OCI-M1 (cell line): ENCODE measurements at regions not wholly inside any gene's neighbourhood (a gene's known extent, or its start where the extent isn't known, plus 50 kb on each side); places are given as distances from the start of the nearest gene placed in this dataset.
A peak's percentile ranks its signal among the peaks of the same experiment; 100 is the strongest.
"Not testable (repeated sequence)": the region's sequence is repeated elsewhere in the genome, so short reads cannot be mapped to it uniquely, and the experiment has no call there.

ENCODE experiments used
- DNase-seq: peaks from one replicate; lab custom pipeline; 2025; lab: John Stamatoyannopoulos, UW

DNA sequence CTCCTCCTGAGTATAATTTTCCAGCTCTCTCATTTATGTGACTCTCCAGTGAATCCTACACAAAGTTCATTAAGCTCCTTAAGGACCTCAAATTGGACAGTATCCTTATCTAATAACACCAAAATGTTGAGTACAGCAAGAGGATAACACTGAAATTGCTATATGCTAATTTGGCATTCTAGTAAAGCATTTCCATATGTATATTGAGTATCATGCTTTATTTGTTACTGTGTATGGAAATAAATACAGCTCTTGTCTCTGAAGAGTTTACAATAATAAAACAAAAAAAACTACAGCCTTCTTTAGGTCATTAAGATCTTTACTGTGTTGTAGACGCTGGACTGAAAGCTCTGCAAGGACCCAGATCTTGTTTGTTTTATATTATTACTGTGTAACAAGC is 1341.3 kb downstream of the ROBO1 start:
- no peak for DNase-seq

DNA sequence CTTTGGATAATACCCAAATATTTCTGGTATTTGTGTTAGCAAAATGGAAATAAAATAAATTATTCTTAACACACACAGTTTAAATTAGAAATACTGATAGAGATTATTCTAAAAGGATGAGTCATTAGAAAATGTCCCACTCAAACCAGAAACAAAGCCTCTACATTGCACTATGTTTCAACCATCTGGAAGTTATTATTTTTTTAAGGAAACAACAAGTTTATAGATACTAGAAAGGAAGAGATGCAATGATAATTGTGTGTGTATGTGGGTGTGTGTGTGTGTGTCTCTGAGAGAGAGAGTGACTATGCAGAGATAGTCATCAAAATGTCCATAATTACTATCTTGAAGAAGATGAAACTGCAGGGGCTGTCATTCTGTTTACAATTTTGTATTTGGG is 1340.5 kb downstream of the ROBO1 start:
- DNase-seq, result no peak

DNA sequence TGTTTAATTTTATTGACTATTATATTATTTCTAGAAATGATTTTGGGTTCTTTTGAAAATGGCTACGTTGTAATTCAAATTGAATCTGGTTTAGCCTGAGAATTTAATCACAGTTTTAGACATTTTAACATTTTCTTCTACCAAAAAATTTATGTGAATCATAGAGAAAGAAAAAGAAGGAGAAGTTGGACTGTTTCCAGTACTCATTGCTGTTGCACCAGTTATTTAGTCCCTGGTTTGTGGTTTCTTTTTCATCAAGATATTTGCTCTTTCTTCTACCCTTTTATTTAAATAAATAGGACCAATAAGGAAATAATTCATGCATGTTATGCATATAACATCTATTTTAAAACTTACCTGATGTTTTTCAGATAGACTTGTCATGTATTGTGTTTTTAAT is 1337.1 kb downstream of the ROBO1 start:
- DNase-seq, result no peak

- no peak for DNase-seq
Observed at GRCh38 chr3:78434801-78435200, 1333.0 kb downstream of the ROBO1 start.

DNA sequence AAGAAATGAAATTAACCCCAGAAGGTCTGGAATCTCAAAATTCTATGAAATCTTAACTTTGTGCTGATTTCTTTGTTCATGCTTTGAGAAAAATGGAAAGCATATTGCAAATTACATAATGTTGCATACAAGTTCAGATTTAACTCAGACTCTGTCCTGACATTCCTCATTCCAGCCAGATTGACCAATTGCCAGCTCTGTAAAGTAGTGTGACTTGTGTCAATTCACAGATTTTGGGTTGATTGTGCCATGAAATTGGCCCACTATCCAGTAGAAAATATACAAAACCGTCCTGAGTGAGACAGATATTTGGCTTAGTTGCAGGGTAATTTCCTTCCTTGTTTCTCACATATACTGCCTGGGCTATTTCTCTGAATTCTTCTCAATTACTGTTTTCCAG is 1312.6 kb downstream of the ROBO1 start:
- no peak for DNase-seq

- no peak for DNase-seq
Observed at GRCh38 chr3:78455712-78456433, 1311.9 kb downstream of the ROBO1 start.

DNA sequence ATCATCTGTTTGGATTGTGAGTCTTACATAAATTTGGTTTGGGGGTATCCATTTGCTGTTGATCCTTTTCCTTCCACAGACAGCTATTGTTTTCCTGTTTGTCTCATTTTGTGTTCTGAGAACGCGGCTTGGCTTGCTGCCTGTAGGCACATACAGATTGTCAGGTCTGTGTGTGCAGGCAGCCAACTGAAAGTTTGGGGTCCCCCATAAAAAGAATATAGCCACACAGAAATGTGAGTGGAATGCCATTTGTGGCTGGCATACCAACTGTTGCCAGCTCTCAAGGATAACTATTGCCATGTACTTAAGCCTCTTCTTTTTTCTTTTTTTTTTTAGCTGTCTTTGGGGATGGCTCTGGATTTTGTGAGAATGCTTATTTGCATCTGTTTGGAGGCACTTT is 1308.0 kb downstream of the ROBO1 start:
- no peak for DNase-seq

- no peak for DNase-seq
Observed at GRCh38 chr3:78462021-78462420, 1305.8 kb downstream of the ROBO1 start.

- no peak for DNase-seq
Observed at GRCh38 chr3:78476076-78476475, 1291.7 kb downstream of the ROBO1 start.

DNA sequence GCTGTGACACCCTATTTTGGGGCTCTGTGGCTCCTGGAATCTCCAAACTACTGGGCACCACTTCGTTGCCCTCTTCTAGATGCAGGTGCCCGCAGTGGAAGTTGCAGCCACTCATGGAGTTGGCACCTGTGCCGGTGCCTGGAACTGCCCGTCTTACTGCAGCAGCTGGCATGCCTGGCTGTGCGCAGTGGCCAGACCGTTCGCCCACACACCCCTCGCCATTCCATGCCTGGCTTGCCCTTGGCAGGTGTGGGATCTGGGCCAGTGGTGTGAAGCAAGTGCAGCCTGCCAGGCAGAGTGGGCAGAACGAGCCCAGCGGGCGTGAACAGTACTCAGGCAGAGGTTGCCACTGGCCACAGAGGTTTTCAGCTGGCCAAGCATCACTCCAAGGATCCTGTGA is 1286.7 kb downstream of the ROBO1 start:
- no peak for DNase-seq

GRCh38 chr3:78483090-78483489 is 1284.7 kb downstream of the ROBO1 start:
- DNase-seq, result no peak

DNA sequence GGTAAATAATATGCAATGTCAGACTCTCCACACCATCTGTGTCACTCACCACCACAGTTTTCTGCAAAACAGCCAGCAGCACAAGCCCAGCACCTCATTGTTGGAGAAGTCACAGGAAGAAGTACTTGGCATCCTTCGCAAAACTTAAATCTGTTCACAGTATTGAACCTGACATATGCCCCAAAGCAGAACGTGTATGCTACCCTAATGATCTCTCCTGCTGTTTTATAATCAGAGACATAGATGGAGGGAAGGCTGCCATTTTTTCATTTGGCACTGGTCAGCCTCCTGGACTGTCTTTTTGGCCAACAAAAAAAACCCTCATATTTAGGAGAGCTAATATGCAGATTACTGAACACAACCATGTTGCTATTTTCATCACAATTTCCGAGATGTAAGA is 1272.9 kb downstream of the ROBO1 start:
- DNase-seq, result no peak

DNA sequence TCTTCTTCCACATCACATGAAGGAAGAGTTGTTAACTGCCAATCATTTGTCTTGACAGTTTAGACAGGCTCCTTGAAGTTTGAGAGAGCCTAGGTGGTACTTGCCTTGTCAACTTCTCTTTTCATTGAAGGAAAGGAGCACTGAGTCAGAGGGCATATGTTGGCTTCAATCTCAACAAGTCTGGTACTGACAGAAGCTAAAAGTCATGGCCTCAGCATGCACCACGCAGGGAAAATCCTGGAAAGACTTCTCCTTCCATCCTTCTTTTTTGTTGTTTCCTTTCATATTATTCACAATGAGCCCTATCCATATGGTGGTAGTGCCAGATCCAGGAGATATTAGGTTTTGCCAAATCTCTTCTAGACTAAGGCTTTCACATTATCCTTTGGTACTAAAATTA is 1272.5 kb downstream of the ROBO1 start:
- no peak for DNase-seq

GRCh38 chr3:78496501-78496900 is 1271.3 kb downstream of the ROBO1 start:
- no peak for DNase-seq

DNA sequence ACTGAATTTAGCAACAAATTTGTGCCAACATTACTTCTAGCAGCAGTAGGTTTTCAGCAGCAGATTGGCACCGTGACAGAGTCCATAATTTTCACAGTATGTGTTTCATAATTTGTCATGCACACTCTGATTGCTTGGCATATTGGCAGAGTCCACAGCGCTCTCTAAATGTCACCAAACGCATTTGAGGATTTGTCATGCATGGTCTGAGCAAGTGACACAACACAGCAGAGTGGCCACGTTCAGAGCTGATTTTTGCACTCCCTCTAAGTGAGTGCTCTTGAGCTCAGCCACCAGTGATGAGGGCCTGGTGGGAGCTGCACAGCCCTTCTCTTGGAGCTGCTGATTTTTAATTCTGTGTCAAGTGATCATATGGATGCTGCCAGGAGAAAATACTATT is 1270.8 kb downstream of the ROBO1 start:
- no peak for DNase-seq

DNA sequence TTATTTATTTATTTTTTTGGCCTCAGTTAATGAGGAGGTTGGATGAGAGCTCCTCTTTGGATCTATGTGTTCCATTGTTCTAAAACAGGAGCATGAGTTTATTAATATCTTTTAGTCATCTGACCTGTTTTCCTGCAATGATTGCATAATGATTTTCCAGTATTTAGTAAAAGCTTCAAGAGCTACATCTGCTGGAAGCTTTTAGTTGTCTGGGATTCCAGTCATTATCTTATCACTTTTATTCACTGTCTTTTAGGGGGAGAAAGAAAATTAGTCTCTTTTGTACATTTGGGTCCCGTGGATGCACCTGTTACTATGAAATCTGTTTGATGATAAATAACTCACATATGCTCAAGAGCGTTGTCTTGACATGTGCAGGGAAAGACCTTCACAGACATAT is 1270.0 kb downstream of the ROBO1 start:
- DNase-seq, result no peak

DNA sequence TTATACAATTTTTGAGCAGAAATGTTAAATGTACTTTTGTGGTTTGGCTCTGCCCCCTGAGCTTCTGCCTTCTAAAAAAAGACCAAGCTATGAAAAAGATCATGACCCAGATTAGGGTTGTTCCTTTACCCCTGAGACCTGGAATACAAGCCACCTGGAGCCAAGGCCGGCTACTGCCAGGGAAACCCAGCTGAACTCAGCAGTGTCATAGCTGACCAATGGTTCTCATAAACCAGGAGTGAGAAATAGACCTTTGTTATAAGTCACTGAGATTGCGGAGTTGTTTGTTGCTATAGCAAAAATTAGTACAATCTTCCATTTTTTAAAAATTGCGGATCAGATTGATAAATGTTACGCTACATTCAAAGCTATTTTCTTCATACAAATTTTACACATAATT is 1261.7 kb downstream of the ROBO1 start:
- DNase-seq, result no peak

- peak; percentile 1 for DNase-seq
Observed at GRCh38 chr3:78506581-78507195, 1261.1 kb downstream of the ROBO1 start.

DNA sequence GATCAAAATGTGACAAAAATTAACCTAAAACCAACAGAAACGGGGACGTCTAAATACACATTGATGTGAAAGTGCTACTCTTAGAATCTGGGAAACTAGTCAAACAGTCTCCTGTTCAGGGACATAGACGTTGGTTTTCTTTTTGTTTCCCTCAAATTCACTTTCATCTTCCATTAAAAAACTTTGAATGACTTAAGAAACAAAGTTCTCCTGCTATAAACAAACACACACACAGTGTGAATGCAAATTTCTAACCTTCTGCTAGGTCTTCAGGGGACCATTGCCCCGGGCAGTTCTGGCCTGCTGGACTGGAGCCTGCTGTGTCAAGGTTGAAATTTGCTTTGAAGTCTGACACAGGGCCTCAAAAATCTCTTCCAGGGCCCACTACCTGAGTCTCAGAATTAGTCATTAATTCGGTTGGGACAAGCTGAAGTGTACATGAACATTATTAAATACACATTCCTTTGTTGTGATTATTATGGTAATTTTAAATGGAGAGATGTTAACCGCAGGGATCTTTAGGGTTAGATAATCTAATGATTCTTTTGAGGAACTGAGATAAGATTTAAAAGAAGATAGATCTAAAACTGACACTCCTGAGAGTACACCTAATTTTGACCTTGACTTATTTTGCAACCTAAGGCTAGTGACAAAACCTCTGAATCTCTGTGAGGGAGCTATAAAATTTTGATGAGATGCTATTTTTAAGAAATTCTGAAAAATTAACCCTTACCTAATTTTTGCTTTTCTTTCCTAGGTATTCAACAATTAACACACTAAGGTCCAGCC is 1260.4 kb downstream of the ROBO1 start:
- no peak for DNase-seq

- no peak for DNase-seq
Observed at GRCh38 chr3:78511840-78512239, 1256.0 kb downstream of the ROBO1 start.

GRCh38 chr3:78512786-78513185 is 1255.0 kb downstream of the ROBO1 start:
- not testable (repeated sequence) for DNase-seq

- no peak for DNase-seq
Observed at GRCh38 chr3:78516437-78516836, 1251.4 kb downstream of the ROBO1 start.

DNA sequence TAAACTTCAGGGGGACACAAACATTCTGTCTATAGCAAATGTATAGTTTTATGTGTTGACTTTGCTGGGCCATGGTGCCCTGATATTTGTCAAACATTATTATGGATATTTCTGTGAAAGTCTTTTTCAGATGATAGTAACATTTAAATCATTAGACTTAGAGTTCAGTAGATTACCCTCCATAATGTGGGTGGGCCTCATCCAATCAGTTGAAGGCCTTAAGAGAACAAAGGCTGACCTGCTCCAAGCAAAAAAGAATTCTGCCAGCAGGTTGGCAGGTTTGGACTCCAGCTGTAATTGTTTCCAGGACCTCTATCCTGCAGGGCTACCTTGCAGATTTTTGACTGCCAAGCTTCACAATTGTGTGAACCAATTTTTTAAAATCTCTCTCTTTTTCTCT is 1250.9 kb downstream of the ROBO1 start:
- DNase-seq, result no peak
